ENCODE measurements at regions not wholly inside any gene's neighbourhood (a gene's known extent, or its start where the extent isn't known, plus 50 kb on each side); places are given as distances from the start of the nearest gene placed in this dataset.

DNA sequence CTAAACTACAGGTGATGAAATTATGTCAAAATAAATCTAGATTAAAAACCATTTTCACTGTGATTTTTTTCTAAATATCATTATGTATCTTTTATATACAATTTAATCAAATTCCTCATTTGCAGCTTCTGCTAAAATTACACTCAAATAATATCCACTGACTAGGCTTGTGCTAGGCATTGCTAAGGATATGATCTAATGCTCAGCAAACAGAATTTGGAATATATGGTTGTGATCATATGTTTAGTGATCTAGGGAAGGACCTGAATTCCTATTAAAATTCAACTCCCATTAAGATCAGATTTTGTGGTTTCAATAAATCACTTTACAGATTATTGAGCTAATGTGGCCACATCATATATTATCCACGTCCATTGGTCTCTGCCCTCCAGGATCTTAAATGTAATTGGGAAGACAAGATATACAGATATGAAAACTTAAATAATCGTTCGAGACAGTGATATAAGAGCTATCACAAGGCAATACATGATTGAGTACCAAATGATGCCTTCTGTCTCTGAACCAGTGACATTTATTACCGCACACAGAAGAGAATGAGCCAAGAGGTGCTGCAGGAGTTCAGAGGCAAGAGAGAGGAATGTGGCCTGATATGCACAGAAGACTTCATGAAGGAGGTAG is 206.0 kb upstream of the RPS6KA3 start:
- TF ChIP-seq CTCF (conservative IDR thresholded peaks at IDR 0.05), result no peak
- no peak for TF ChIP-seq EZH2 (IDR thresholded peaks at IDR 0.05; ENCODE audit: low read depth)

Measured in PC-9 (cell line).